GM10847 (cell line): ENCODE measurements at regions not wholly inside any gene's neighbourhood (a gene's known extent, or its start where the extent isn't known, plus 50 kb on each side); places are given as distances from the start of the nearest gene placed in this dataset.

ENCODE experiments used
- POLR2A ChIP-seq: IDR thresholded peaks from 2 replicates; pipeline ENCODE4 v1.6.1; 2011; ENCODE audit not compliant: insufficient read length; ENCODE audit errors: extremely low read depth

DNA sequence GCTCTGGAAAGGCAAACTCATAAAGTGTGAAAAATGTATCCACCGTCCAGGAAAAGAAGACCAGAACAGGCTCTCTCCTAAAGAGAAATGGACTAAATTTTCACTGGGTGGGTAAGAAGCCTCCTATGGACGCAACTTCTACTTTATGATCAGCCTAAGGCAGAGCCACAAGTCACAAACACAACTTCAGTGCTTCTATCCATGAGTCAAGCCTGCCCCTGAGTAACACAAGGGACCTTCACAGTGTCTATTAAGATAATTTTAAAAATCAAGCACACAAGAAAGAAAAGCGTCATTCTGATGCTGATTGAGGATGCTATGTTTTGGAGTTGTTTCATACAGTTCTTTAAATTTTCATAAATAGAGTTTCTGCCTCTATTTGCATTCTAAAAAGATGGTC is 601.7 kb upstream of the ARID1B start:
- no peak for TF ChIP-seq POLR2A

DNA sequence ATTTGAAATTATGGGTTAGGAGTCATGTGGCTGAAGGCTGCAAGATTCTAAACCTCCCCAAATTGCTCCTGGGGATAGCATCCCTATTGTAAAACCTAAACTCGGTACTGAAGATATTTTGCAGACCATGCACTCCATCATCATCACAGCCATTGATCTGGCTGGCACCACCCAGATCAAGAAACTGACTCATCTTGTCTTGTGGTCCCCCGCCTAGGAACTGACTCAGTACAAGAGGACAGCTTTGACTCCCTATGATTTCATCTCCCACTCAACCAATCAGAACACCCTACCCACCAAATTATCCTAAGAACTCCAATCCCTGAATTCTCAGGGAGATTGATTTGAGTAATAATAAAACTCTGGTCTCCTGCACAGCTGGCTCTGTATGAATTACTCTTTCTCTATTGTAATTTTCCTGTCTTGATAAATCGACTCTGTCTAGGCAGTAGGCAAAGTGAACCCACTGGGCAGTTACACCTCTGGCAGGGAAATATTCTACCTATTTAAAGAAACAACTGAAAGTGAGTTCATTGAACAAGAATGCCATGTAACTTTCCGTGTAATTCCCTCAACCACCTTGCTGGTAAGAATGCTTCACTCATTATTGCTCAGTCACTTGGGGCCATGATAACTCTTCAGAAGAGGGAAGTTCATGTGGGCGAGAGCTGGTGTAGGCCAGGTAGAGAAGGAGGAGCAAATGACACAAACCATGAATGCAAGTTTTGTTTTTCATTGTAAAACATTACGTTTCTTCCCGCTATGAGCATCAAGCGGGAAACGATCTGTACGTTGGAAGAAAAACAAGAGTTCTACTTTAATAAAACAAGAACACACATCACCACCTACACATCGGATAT is 602.9 kb upstream of the ARID1B start:
- TF ChIP-seq POLR2A, result no peak

DNA sequence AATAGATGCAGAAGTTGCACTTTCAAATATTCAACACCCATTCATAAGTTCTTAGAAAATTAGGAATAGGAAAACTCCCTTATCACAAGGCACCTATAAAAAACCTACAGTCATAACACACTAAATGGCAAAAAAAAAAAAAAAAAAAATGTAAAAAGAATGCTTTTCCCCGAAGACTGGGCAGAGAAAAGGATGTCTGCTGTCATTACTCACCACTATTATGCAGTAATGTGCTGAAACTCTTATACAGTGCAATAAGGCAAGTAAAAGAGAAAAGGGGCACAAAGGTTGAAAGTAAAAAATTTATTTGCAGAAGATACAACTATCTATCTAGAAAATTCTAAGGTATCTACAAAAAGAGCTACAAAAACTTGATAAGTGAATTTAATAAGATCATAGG is 607.8 kb upstream of the ARID1B start:
- no peak for TF ChIP-seq POLR2A

DNA sequence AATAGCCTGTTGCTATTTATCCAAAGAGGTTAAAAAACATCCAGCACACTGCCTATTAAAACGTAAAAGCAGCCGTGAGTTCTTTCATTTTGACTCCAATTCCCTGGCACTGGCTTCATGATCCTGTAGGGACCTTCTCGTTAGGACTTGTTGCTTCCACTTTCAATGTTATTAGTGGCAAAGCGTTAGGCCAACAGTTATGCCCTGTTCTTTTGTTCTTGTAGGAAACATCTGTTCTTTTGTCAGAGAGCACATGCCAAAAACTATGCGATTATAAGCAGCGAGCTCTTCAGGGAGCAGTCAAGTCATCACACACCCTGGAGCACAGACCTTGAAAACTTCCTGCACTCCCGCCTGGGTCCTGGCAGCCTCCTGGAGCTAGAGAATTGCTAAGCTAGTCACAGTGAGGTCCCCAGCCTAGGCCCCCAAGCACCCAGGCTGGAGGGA is 609.5 kb upstream of the ARID1B start:
- no peak for TF ChIP-seq POLR2A

DNA sequence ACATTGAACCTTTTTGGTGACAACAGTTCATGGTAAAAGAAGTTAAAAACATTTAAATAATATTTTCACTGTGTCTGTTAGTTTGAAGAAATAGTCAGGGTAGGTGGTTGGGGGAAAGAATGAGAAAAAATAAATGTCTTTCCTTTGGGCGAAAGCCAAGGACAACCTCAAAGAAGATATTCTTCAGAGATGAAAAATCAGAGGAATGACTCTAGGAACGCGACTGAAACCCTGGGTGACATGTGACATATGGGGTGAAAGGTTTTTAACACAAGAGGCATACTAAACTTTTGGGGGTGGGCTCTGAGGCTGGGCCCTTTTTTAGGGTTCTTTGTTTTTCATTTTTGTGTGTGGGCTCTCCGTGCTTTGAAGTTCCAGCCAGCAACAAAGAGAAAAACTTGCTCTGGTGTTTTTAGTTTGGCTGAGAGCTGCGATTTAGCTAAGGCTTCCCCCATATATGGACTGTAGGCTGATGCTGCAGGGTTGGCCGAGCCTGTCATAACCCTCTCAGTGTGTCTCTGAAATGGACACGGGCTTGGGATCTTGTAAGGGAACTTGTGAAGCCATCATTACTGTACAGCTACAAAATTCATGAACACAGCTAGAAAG is 610.1 kb upstream of the ARID1B start:
- no peak for TF ChIP-seq POLR2A

DNA sequence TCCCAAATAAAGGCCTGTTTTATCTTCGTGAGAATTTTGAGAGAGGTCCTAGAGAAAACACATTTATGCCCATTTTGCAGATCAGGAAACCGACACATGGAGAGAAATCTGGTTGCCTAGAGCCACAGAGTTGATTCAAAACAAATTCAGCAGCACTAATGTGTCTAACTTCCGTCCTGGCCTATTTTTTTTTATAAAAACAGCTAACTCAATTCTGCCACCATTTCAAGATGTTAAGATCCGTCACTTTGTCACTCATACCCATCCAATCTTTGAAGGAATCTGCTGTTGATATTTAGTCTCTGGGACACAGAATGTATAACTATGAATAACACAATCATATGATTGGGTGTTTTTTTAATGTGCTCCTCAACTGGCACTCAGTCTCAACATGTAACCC is 611.1 kb upstream of the ARID1B start:
- TF ChIP-seq POLR2A, result no peak

DNA sequence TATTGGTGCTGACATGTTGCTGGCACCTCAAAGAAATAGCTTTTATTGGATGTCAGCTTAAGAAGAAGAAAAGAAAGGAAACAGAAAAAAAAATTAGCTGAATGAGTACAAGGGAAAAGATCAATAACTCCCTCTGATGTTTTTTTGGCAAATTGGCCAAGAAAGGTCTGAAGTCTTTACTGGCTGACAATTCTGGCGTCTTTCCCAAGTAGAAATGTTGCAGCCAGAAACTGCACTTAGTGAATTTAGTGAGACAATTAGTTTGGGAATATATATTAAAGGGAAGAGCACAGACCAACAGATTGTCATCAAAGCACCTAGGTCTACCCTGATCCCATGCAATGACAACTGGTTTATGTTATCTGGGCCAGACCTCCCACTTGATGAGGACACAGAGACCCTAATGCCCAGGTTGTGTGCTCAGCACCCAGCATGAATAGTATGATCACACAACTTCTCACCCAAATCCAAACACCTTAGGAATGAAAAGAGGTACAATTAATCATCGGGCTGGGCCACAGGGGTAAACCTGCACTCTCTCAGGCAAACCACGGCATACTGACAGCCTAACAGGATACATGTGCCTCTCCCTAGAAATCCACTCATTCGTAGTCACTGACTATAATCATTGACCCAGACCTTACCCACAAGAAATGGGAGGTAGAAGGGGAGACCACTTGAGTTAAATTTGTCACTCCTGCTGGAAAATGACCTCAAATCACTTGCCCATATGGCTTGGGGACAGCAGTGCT is 612.3 kb upstream of the ARID1B start:
- no peak for TF ChIP-seq POLR2A

DNA sequence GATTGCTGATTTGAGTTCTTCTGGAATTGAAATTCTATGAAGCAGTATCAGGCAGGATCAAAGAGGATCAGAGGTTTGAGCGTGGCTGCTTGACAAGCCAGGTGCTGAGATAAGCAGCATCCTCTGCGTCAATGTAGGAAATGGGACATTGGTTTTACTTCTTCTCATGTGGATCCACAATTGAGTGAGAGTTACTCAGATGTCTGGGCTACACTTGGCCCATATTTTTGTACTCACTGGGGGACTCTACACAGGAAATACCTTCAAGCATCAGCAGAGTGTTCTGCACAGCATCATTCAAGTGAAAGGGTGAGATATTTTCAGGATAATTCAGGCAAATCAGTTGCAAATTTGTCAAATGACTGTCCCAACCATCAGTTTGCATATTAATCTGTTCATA is 613.9 kb upstream of the ARID1B start:
- no peak for TF ChIP-seq POLR2A

DNA sequence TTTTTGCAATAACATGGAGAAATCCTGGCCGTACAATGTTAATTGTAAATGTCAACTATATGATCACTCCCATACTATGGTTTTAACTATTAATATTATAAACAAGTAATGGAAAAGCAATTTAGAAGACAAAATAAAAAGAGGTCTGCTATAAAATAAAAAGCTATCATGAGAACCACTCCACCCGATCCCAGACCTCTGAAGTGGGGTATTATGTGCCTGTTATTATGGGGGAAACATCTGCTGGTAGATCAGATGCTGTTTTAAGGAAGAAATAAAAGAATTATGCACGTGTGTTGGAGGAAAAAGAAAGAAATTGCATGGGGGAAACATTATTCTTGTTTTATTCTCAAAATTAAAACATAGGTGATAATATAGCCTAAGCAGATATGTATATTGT is 615.7 kb upstream of the ARID1B start:
- TF ChIP-seq POLR2A, result no peak

DNA sequence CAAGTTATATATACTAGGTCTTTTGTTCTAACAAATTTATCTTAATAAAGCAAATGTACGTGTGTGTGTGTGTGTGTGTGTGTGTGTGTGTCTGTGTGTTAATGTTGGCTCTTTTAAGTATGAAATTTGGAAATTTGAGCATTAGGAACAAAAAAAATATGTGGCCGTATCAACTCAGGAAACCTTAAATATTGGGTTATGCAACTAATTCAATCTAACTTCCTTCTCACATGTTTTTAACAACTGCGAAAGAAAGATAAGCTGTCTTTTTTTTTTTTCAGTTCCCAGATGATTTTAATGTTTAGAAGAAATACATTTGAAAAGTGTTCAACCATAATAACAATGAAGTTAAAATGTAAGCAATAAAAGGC is 616.4 kb upstream of the ARID1B start:
- TF ChIP-seq POLR2A, result no peak

DNA sequence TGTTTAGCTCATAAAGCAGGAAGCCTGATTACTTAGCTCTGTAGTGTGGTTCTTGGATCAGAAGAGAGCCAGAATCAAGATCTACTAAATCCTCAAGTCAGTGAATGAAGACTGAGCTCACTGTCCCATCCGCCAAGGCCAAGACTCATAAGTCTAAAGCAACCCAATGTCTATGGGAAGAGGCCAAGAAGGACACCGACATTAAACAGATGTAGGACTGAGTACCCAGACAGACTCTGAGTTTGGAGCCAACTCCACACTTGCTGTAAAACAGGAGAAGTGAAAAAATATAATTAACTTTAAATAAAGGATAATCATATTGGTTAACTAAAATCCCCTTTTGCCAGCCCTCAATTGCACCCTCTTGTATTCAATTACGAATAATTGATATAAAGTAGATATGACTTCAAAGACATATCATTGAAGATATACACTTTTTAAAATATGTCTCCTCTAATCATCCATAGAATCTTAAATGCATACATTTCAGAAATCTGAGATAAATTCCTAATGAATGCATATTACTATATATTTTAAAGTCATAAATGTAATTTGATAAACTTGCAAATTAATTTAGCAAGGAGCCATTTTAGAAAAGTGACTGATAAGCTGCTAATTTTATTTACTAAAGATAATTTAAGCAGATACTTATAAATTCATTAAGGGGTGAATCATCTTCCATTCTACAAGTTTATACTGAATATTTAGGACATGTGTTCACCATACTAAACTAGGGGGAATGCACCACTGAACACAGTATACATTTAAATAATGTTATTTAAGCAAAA is 617.0 kb upstream of the ARID1B start:
- no peak for TF ChIP-seq POLR2A

DNA sequence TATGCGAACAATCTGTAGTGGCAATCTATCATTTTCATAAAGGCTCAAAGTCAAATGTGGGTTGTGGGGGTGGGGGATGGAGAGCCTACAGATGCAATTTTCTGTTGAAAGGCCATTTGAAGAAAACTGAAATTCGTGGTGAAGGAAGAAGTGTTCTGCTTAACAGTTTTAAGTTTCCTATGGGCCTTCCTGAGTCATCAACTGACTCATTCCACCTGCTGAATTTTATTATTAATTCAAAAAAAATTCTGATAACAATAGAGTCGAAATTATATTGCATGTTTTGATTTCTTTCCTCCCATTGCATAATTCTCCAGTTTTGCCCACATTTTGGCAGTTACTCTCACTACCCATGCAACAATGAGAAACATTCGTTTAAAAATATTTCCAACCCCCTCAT is 622.3 kb upstream of the ARID1B start:
- no peak for TF ChIP-seq POLR2A

DNA sequence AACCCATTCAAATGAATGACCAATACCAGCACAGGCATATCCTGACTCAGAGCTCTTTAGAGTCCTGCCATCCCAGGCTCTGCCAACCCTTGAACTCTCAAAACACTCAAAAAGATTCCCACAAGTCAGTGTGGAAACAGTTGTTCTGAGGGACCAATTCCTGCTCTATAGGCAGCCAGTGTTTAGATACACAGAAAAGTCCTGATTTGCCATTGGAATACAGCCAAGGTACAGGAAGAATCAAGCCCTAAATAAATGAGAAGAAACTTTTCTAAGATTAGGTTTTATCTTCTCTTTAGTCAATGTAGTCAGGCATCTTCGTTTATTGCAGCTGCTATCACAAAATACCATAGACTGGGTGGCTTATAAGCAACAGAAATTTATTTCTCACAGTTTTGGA is 626.8 kb upstream of the ARID1B start:
- no peak for TF ChIP-seq POLR2A

DNA sequence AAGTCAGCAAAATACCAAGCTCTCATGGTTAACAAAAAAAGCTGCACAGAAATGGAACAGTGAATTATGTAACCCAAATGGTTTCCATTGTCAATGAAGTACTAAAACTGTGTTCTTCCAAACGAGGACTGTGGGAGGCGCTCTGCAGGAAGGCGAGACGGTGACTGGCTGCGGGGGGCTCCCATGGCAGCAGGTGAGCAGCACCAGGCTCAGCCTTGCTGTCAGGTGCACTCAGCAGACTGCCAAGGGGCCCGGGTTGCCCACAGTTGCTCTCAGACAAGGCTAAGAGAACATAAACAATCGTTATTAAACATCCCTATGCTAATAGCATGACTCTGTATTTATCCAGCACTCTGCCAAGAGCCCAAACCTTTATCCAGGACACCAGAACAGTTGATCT is 630.3 kb upstream of the ARID1B start:
- no peak for TF ChIP-seq POLR2A

DNA sequence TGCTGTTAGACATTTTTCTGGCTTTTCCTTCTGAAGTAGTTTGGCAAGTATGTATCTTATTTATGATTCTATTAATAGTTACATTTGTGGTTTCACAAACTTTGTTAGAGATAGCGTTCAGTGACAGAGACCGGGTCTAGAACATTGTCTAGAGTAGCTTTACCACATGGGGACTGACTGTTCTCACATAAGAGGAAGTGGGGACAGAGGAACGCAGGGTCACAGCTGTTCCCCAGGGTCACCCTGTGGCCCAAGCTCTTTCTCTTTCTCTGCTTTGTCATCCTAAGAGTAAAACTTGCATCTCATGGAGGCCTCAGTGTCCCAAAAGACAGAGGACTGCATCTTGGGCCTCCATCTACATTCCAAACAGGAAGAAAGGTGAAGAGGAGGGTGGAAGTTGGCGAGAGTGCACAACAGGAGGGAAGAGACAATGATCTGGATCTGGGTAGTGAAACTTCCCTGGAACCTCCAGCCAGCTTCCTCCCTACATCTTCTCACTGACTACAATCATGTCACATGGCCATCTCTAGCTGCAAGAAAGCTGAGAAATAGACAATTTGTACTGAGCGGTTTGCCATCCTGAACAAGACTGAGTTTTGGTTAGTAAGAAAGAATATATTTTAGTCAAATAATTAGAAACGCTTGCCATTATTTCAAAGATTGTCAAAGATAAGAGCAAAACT is 645.8 kb upstream of the ARID1B start:
- TF ChIP-seq POLR2A, result no peak

DNA sequence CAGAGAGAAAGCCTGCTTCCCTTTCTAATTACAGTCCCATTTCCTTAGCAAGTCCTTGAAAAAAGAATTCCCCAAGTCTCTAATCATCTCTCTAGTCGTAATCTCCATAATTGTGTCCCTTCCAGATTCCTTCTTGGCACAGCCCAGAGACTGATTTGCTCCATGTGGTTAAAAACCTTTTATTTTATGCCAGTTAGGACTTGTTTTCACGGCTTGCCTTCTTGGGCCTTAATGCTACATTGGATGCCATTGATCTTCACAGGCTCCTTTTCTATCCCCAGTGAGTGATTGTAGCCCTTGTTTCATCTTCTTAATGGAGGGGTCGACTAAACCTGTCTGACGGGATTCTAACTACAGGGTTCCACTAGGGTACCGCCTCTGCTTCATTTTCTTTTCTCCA is 650.6 kb upstream of the ARID1B start:
- TF ChIP-seq POLR2A, result no peak
